Mucosa of rectum (tissue), 2 donors: ENCODE measurements at regions not wholly inside any gene's neighbourhood (a gene's known extent, or its start where the extent isn't known, plus 50 kb on each side); places are given as distances from the start of the nearest gene placed in this dataset.

Experiments
- H3K27ac ChIP-seq, 2 donors: one replicate each; pipeline ENCODE4 v1.7.0; 2013; ENCODE audit warnings: inconsistent platforms in 2 of 2, low read depth in 2 of 2, low read length in 2 of 2
- H3K27me3 ChIP-seq, 2 donors: one replicate each; pipeline ENCODE4 v1.7.0; 2013; ENCODE audit warnings: low read length in 2 of 2; ENCODE audit not compliant: control insufficient read depth in 2 of 2, insufficient read depth in 2 of 2
- H3K36me3 ChIP-seq, 2 donors: one replicate each; pipeline ENCODE4 v1.7.0; 2013; ENCODE audit warnings: low read length in 2 of 2; ENCODE audit not compliant: control insufficient read depth in 2 of 2, insufficient read depth in 2 of 2
- H3K4me1 ChIP-seq, 2 donors: one replicate each; pipeline ENCODE4 v1.7.0; 2013; ENCODE audit warnings: low read length in 2 of 2, mild to moderate bottlenecking in 1 of 2; ENCODE audit not compliant: control insufficient read depth in 2 of 2, insufficient read depth in 2 of 2
- H3K4me3 ChIP-seq, 2 donors: one replicate each; pipeline ENCODE4 v1.7.0; 2013; ENCODE audit warnings: low read length in 2 of 2
- H3K9ac ChIP-seq, 2 donors: one replicate each; pipeline ENCODE4 v1.7.0; 2013; ENCODE audit warnings: low read length in 2 of 2, low read depth in 1 of 2, mild to moderate bottlenecking in 1 of 2
- H3K9me3 ChIP-seq, 2 donors: one replicate each; pipeline ENCODE4 v1.7.0; 2013; ENCODE audit warnings: low read length in 2 of 2; ENCODE audit not compliant: control insufficient read depth in 2 of 2
- donor health status: healthy.
- donor health status: Normal muscosa, but diverticular disease.

GRCh38 chr10:78718032-78718572 lies 350.7 kb upstream of the ZMIZ1 start:
- Histone ChIP-seq H3K36me3 (no peaks in the 10 kb centered on the region), H3K9me3 (no peaks in the 10 kb centered on the region), H3K4me3 (no peak overlapping the region), H3K27me3 (no peaks in the 10 kb centered on the region), H3K9ac (no peak overlapping the region), H3K4me1 (no peaks in the 10 kb centered on the region), H3K27ac (peak overlapping the region in 1 of 2 donors; percentile 19)

GRCh38 chr10:78719276-78719675 lies 349.5 kb upstream of the ZMIZ1 start:
- no peaks in the 10 kb centered on the region for H3K36me3 ChIP-seq
- no peak overlapping the region for H3K4me3 ChIP-seq
- no peaks in the 10 kb centered on the region for H3K9me3 ChIP-seq
- H3K27ac ChIP-seq, result no peak overlapping the region
- no peak overlapping the region for H3K9ac ChIP-seq
- H3K27me3 ChIP-seq, result no peaks in the 10 kb centered on the region
- H3K4me1 ChIP-seq, result no peaks in the 10 kb centered on the region

- H3K36me3 ChIP-seq, result no peaks in the 10 kb centered on the region
- H3K9ac ChIP-seq, result no peak overlapping the region
- no peak overlapping the region for H3K27ac ChIP-seq
- no peaks in the 10 kb centered on the region for H3K4me1 ChIP-seq
- no peaks in the 10 kb centered on the region for H3K27me3 ChIP-seq
- H3K9me3 ChIP-seq, result no peaks in the 10 kb centered on the region
- no peak overlapping the region for H3K4me3 ChIP-seq
These were observed 348.7 kb upstream of the ZMIZ1 start for GRCh38 chr10:78720091-78720490.

GRCh38 chr10:78721231-78721630 lies 347.5 kb upstream of the ZMIZ1 start:
- Histone ChIP-seq H3K27me3 (no peaks in the 10 kb centered on the region), H3K4me3 (no peak overlapping the region), H3K9ac (no peak overlapping the region), H3K36me3 (no peaks in the 10 kb centered on the region), H3K4me1 (no peaks in the 10 kb centered on the region), H3K27ac (no peak overlapping the region), H3K9me3 (no peaks in the 10 kb centered on the region)

GRCh38 chr10:78724846-78725245 lies 343.9 kb upstream of the ZMIZ1 start:
- H3K9ac ChIP-seq, result no peak overlapping the region
- H3K36me3 ChIP-seq, result no peaks in the 10 kb centered on the region
- H3K27ac ChIP-seq, result no peak overlapping the region
- H3K9me3 ChIP-seq, result no peaks in the 10 kb centered on the region
- H3K27me3 ChIP-seq, result no peaks in the 10 kb centered on the region
- no peaks in the 10 kb centered on the region for H3K4me1 ChIP-seq
- H3K4me3 ChIP-seq, result no peak overlapping the region

GRCh38 chr10:78726171-78726570 lies 342.6 kb upstream of the ZMIZ1 start:
- Histone ChIP-seq H3K36me3 (no peaks in the 10 kb centered on the region), H3K4me1 (no peaks in the 10 kb centered on the region), H3K27me3 (no peaks in the 10 kb centered on the region), H3K4me3 (no peak overlapping the region), H3K27ac (no peak overlapping the region), H3K9me3 (no peaks in the 10 kb centered on the region), H3K9ac (no peak overlapping the region)

GRCh38 chr10:78727251-78727650 lies 341.5 kb upstream of the ZMIZ1 start:
- H3K9ac ChIP-seq, result no peak overlapping the region
- H3K36me3 ChIP-seq, result no peaks in the 10 kb centered on the region
- no peaks in the 10 kb centered on the region for H3K9me3 ChIP-seq
- H3K4me3 ChIP-seq, result no peak overlapping the region
- no peaks in the 10 kb centered on the region for H3K27me3 ChIP-seq
- H3K4me1 ChIP-seq, result no peaks in the 10 kb centered on the region
- no peak overlapping the region for H3K27ac ChIP-seq

- Histone ChIP-seq H3K4me1 (no peaks in the 10 kb centered on the region), H3K4me3 (no peak overlapping the region), H3K9ac (no peak overlapping the region), H3K27me3 (no peaks in the 10 kb centered on the region), H3K36me3 (no peaks in the 10 kb centered on the region), H3K27ac (no peak overlapping the region), H3K9me3 (no peaks in the 10 kb centered on the region)
These were observed 341.0 kb upstream of the ZMIZ1 start for GRCh38 chr10:78727728-78728127.

- no peaks in the 10 kb centered on the region for H3K4me1 ChIP-seq
- H3K27me3 ChIP-seq, result no peaks in the 10 kb centered on the region
- no peaks in the 10 kb centered on the region for H3K36me3 ChIP-seq
- H3K4me3 ChIP-seq, result no peak overlapping the region
- no peak overlapping the region for H3K27ac ChIP-seq
- no peaks in the 10 kb centered on the region for H3K9me3 ChIP-seq
- no peak overlapping the region for H3K9ac ChIP-seq
These were observed 340.6 kb upstream of the ZMIZ1 start for GRCh38 chr10:78728176-78728575.

GRCh38 chr10:78729366-78729765 lies 339.4 kb upstream of the ZMIZ1 start:
- H3K27ac ChIP-seq, result no peak overlapping the region
- no peaks in the 10 kb centered on the region for H3K9me3 ChIP-seq
- H3K27me3 ChIP-seq, result no peaks in the 10 kb centered on the region
- H3K9ac ChIP-seq, result no peak overlapping the region
- no peaks in the 10 kb centered on the region for H3K36me3 ChIP-seq
- H3K4me1 ChIP-seq, result no peaks in the 10 kb centered on the region
- no peak overlapping the region for H3K4me3 ChIP-seq

- Histone ChIP-seq H3K9ac (no peak overlapping the region), H3K27me3 (no peaks in the 10 kb centered on the region), H3K36me3 (no peaks in the 10 kb centered on the region), H3K9me3 (no peaks in the 10 kb centered on the region), H3K4me1 (no peaks in the 10 kb centered on the region), H3K27ac (no peak overlapping the region), H3K4me3 (no peak overlapping the region)
These were observed 339.0 kb upstream of the ZMIZ1 start for GRCh38 chr10:78729800-78730199.
